Ammon's horn (tissue), 1 donor: ENCODE measurements at regions not wholly inside any gene's neighbourhood (a gene's known extent, or its start where the extent isn't known, plus 50 kb on each side); places are given as distances from the start of the nearest gene placed in this dataset.

Experiments
- DNase-seq: peaks from one replicate; pipeline ENCODE4 v3.0.0-alpha.2; 2016; ENCODE audit warnings: low spot score

- no peak for DNase-seq
Measured at GRCh38 chr5:116646611-116647289, 72.1 kb upstream of the SEMA6A start.

- no peak for DNase-seq
Measured at GRCh38 chr5:116645627-116646026, 71.0 kb upstream of the SEMA6A start.

- no peak for DNase-seq
Measured at GRCh38 chr5:116640236-116640635, 65.6 kb upstream of the SEMA6A start.

- no peak for DNase-seq
Measured at GRCh38 chr5:116637149-116637740, 62.6 kb upstream of the SEMA6A start.

GRCh38 chr5:116632890-116633289 is 58.3 kb upstream of the SEMA6A start:
- DNase-seq = no peak

GRCh38 chr5:116631147-116631546 is 56.5 kb upstream of the SEMA6A start:
- no peak for DNase-seq

GRCh38 chr5:116629168-116629567 is 54.5 kb upstream of the SEMA6A start:
- no peak for DNase-seq

GRCh38 chr5:116626945-116627679 is 52.5 kb upstream of the SEMA6A start:
- no peak for DNase-seq

- DNase-seq = peak; percentile 80
Measured at GRCh38 chr5:116626272-116626723, 51.7 kb upstream of the SEMA6A start.
